ENCODE measurements at regions not wholly inside any gene's neighbourhood (a gene's known extent, or its start where the extent isn't known, plus 50 kb on each side); places are given as distances from the start of the nearest gene placed in this dataset.
"Not testable (repeated sequence)": the region's sequence is repeated elsewhere in the genome, so short reads cannot be mapped to it uniquely, and the experiment has no call there.

DNA sequence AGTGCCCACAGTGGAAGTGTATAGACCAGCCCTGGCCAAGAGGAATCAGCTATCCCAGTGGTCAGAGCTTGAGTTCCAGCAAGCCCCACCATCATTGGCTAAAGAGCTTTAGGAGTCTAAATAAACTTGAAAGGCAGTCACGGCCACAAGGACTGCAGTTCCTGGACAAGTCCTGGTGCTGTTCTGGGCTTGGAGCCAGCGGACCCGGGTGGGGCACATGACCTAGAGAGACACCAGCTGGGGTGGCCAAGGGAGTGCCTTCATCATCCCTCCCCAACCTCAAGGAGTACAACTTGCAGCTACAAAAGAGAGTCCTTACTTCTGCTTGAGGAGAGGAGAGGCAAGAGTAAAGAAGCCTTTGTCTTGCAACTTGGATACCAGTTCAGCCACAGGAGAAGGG, 439.8 kb upstream of the TMEFF2 start:
- no peaks in the 10 kb centered on the region for H3K9me3 ChIP-seq
- TF ChIP-seq POLR2AphosphoS5 (IDR thresholded peaks at IDR 0.05) (no peak), POLR2A (IDR thresholded peaks at IDR 0.05) (no peak), CTCF (IDR thresholded peaks at IDR 0.05) (no peak)
- H3K36me3 ChIP-seq, result no peaks in the 10 kb centered on the region
- H3K27ac ChIP-seq, result no peak overlapping the region
- intact Hi-C loops (cut with DNase I; ENCODE audit: low total_unique reads), result no loop called here
- H3K4me1 ChIP-seq, result no peaks in the 10 kb centered on the region
- DNase-seq (ENCODE audit: low spot score in 2 of 2), result no peak
- no peak overlapping the region for H3K4me3 ChIP-seq
- H3K27me3 ChIP-seq, result no peaks in the 10 kb centered on the region

DNA sequence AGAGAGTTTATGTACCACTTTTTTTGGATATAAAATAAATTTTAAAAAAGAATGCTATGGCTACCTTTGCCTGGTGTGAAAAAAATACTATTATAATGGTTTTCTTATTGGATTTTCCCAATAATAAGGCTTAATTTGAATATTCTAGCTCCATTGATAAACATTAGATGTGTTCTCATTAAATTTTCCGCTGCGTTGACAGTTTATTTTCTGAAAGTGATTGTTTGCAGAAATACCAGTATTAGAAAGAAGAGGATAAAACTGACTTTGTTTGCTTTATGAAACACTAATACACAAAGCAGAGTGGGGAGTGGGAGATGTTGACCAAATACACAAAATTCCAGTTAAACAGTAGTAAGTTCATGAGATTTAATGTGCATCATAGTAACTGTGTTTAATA, 433.3 kb upstream of the TMEFF2 start:
- Histone ChIP-seq H3K9me3 (no peaks in the 10 kb centered on the region), H3K27me3 (no peaks in the 10 kb centered on the region), H3K27ac (no peak overlapping the region), H3K4me1 (no peaks in the 10 kb centered on the region), H3K36me3 (no peaks in the 10 kb centered on the region), H3K4me3 (no peak overlapping the region)
- TF ChIP-seq POLR2A (IDR thresholded peaks at IDR 0.05) (no peak), CTCF (IDR thresholded peaks at IDR 0.05) (no peak), POLR2AphosphoS5 (IDR thresholded peaks at IDR 0.05) (no peak)
- intact Hi-C loops (cut with DNase I; ENCODE audit: low total_unique reads), result no loop called here
- no peak for DNase-seq (ENCODE audit: low spot score in 2 of 2)

GRCh38 chr2:192615105-192615504, 420.4 kb upstream of the TMEFF2 start:
- no peak overlapping the region for H3K4me3 ChIP-seq
- no peak overlapping the region for H3K27ac ChIP-seq
- no peaks in the 10 kb centered on the region for H3K27me3 ChIP-seq
- TF ChIP-seq POLR2AphosphoS5 (IDR thresholded peaks at IDR 0.05), result no peak
- no peaks in the 10 kb centered on the region for H3K4me1 ChIP-seq
- intact Hi-C loops (cut with DNase I; ENCODE audit: low total_unique reads), result no loop called here
- H3K9me3 ChIP-seq, result no peaks in the 10 kb centered on the region
- H3K36me3 ChIP-seq, result no peaks in the 10 kb centered on the region
- no peak for DNase-seq (ENCODE audit: low spot score in 2 of 2)

GRCh38 chr2:192604295-192604694, 409.6 kb upstream of the TMEFF2 start:
- Histone ChIP-seq H3K4me3 (no peak overlapping the region), H3K27me3 (no peaks in the 10 kb centered on the region), H3K4me1 (no peaks in the 10 kb centered on the region), H3K36me3 (no peaks in the 10 kb centered on the region), H3K27ac (no peak overlapping the region), H3K9me3 (peaks cover 0 to 9% of the 10 kb centered on the region in 2 donors)
- TF ChIP-seq POLR2AphosphoS5 (IDR thresholded peaks at IDR 0.05), result no peak
- no peak for TF ChIP-seq CTCF (IDR thresholded peaks at IDR 0.05)
- TF ChIP-seq POLR2A (IDR thresholded peaks at IDR 0.05), result no peak
- DNase-seq (ENCODE audit: low spot score in 2 of 2), result no peak
- intact Hi-C loops (cut with DNase I; ENCODE audit: low total_unique reads), result no loop called here

DNA sequence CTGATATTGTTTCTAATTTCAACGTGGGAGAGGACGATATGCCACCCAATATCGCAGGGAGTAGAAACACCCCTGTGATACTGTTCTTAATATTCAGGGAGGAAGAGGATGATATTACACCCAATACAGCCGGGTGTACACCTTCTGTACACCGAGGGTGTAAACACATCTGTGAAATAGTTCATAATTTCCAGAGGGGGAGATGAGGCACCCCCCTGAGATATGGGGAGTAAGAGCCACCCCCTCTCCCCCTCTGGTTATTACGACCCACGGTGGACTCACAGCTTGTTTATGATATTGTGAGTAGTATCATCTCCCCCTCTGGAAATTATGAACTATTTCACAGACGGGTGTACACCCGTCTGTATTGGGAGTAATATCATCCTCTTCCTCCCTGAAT, 403.9 kb upstream of the TMEFF2 start:
- intact Hi-C loops (cut with DNase I; ENCODE audit: low total_unique reads); H3K4me3 ChIP-seq: not testable (repeated sequence)

GRCh38 chr2:192593561-192593960, 398.8 kb upstream of the TMEFF2 start:
- no peaks in the 10 kb centered on the region for H3K4me1 ChIP-seq
- DNase-seq (ENCODE audit: low spot score in 2 of 2), result no peak
- TF ChIP-seq POLR2A (IDR thresholded peaks at IDR 0.05) (no peak), POLR2AphosphoS5 (IDR thresholded peaks at IDR 0.05) (no peak), CTCF (IDR thresholded peaks at IDR 0.05) (no peak)
- H3K9me3 ChIP-seq, result no peaks in the 10 kb centered on the region
- no peaks in the 10 kb centered on the region for H3K27me3 ChIP-seq
- H3K36me3 ChIP-seq, result no peaks in the 10 kb centered on the region
- intact Hi-C loops (cut with DNase I; ENCODE audit: low total_unique reads), result no loop called here
- no peak overlapping the region for H3K27ac ChIP-seq
- H3K4me3 ChIP-seq, result no peak overlapping the region

More for the DNA sequence above, 403.9 kb upstream of the TMEFF2 start:
- H3K9me3 ChIP-seq; H3K36me3 ChIP-seq; H3K27me3 ChIP-seq; H3K27ac ChIP-seq; DNase-seq (ENCODE audit: low spot score in 2 of 2); H3K4me1 ChIP-seq: not testable (repeated sequence)

All from breast epithelium (tissue), 4 donors.